Hepatocyte (in vitro differentiated cells): ENCODE measurements at regions not wholly inside any gene's neighbourhood (a gene's known extent, or its start where the extent isn't known, plus 50 kb on each side); places are given as distances from the start of the nearest gene placed in this dataset.

ENCODE experiments used
- DNase-seq: peaks from one replicate; pipeline ENCODE4 v3.0.0-alpha.2; 2016; ENCODE audit warnings: low spot score
- H2AFZ ChIP-seq: fragments of 200-600 bp; sonication (generic); 2 replicates; pipeline ENCODE4 v1.6.0; 2016; ENCODE audit warnings: antibody characterized with exemption, mild to moderate bottlenecking
- H3K27ac ChIP-seq: fragments of 200-600 bp; sonication (generic); 2 replicates; pipeline ENCODE4 v1.5.1; 2016; ENCODE audit warnings: mild to moderate bottlenecking
- H3K27me3 ChIP-seq: fragments of 200-600 bp; sonication (generic); 2 replicates; pipeline ENCODE4 v1.6.1; 2016
- H3K36me3 ChIP-seq: fragments of 200-600 bp; sonication (generic); replicated peaks from 2 replicates; pipeline ENCODE4 v1.5.1; 2016; ENCODE audit warnings: low read depth; ENCODE audit not compliant: insufficient read depth
- H3K4me1 ChIP-seq: fragments of 200-600 bp; sonication (generic); 2 replicates; pipeline ENCODE4 v1.5.1; 2016; ENCODE audit warnings: mild to moderate bottlenecking, moderate library complexity; ENCODE audit not compliant: insufficient read depth
- H3K4me2 ChIP-seq: fragments of 200-600 bp; sonication (generic); 2 replicates; pipeline ENCODE4 v1.6.0; 2016
- H3K4me3 ChIP-seq: fragments of 200-600 bp; sonication (generic); 2 replicates; pipeline ENCODE4 v1.5.1; 2016; ENCODE audit warnings: mild to moderate bottlenecking
- H3K79me2 ChIP-seq: fragments of 200-600 bp; sonication (generic); 2 replicates; pipeline ENCODE4 v1.6.0; 2017; ENCODE audit warnings: mild to moderate bottlenecking
- H3K9me2 ChIP-seq: fragments of 200-600 bp; sonication (generic); replicated peaks from 2 replicates; pipeline ENCODE4 v1.6.0; 2017; ENCODE audit warnings: mild to moderate bottlenecking; ENCODE audit not compliant: insufficient read depth
- H3K9me3 ChIP-seq: fragments of 200-600 bp; sonication (generic); 2 replicates; pipeline ENCODE4 v1.5.1; 2016; ENCODE audit warnings: low read depth, mild to moderate bottlenecking
- H4K20me1 ChIP-seq: fragments of 200-600 bp; sonication (generic); 2 replicates; pipeline ENCODE4 v1.6.0; 2016; ENCODE audit warnings: mild to moderate bottlenecking; ENCODE audit not compliant: insufficient read depth, poor library complexity, severe bottlenecking
- CTCF ChIP-seq: fragments of 200-600 bp; sonication (generic); IDR thresholded peaks from 2 replicates; pipeline ENCODE4 v1.5.1; 2016; ENCODE audit warnings: antibody characterized with exemption, mild to moderate bottlenecking; ENCODE audit not compliant: poor library complexity
- EZH2 ChIP-seq: fragments of 200-600 bp; sonication (generic); IDR thresholded peaks from 2 replicates; pipeline ENCODE4 v1.6.1; 2016; ENCODE audit warnings: antibody characterized with exemption, mild to moderate bottlenecking, borderline replicate concordance
- EZH2phosphoT487 ChIP-seq: fragments of 200-600 bp; sonication (generic); IDR thresholded peaks from one replicate; pipeline ENCODE4 v1.6.1; 2018; ENCODE audit warnings: antibody characterized with exemption, mild to moderate bottlenecking, low read depth, moderate library complexity; ENCODE audit not compliant: unreplicated experiment, severe bottlenecking
- WGBS: methylation state at CpG from one replicate; pipeline ENCODE4 v1.1.6; 2016; ENCODE audit warnings: low lambda C conversion rate; ENCODE audit errors: missing lambda C conversion rate; 5-methylcytosine and 5-hydroxymethylcytosine counted together

- no peak overlapping the region for H2AFZ ChIP-seq
- DNase-seq = no peak
- no peak overlapping the region for H3K27ac ChIP-seq
- no peaks in the 10 kb centered on the region for H3K4me1 ChIP-seq
- TF ChIP-seq EZH2 (no peak), EZH2phosphoT487 (no peak), CTCF (no peak)
- no peaks in the 10 kb centered on the region for H3K9me3 ChIP-seq
- H4K20me1 ChIP-seq = no peaks in the 10 kb centered on the region
- H3K4me2 ChIP-seq = no peak overlapping the region
- H3K79me2 ChIP-seq = no peaks in the 10 kb centered on the region
- H3K9me2 ChIP-seq = no peaks in the 10 kb centered on the region
- H3K27me3 ChIP-seq = no peaks in the 10 kb centered on the region
- H3K4me3 ChIP-seq = no peak overlapping the region
- WGBS = 75% methylated on average over 3 of the region's 3 CpGs
- H3K36me3 ChIP-seq = no peaks in the 10 kb centered on the region
These were observed 107.3 kb downstream of the MINAR1 start for GRCh38 chr15:79539401-79539800.

- Histone ChIP-seq H4K20me1 (no peaks in the 10 kb centered on the region), H3K4me1 (no peaks in the 10 kb centered on the region), H2AFZ (no peak overlapping the region), H3K9me2 (no peaks in the 10 kb centered on the region), H3K27me3 (no peaks in the 10 kb centered on the region), H3K36me3 (no peaks in the 10 kb centered on the region), H3K27ac (no peak overlapping the region), H3K79me2 (no peaks in the 10 kb centered on the region), H3K9me3 (no peaks in the 10 kb centered on the region), H3K4me3 (no peak overlapping the region), H3K4me2 (no peak overlapping the region)
- 88% methylated on average over 2 of the region's 2 CpGs for WGBS
- TF ChIP-seq CTCF (no peak), EZH2 (no peak), EZH2phosphoT487 (no peak)
- DNase-seq = no peak
These were observed 108.4 kb downstream of the MINAR1 start for GRCh38 chr15:79540551-79540950.

GRCh38 chr15:79541196-79541595, 109.1 kb downstream of the MINAR1 start:
- no peaks in the 10 kb centered on the region for H3K9me3 ChIP-seq
- no peak overlapping the region for H3K27ac ChIP-seq
- no peaks in the 10 kb centered on the region for H3K27me3 ChIP-seq
- H3K4me3 ChIP-seq = no peak overlapping the region
- H3K79me2 ChIP-seq = no peaks in the 10 kb centered on the region
- WGBS = 79% methylated on average over 3 of the region's 3 CpGs
- no peaks in the 10 kb centered on the region for H4K20me1 ChIP-seq
- H3K9me2 ChIP-seq = no peaks in the 10 kb centered on the region
- H3K4me1 ChIP-seq = no peaks in the 10 kb centered on the region
- no peak overlapping the region for H3K4me2 ChIP-seq
- no peak overlapping the region for H2AFZ ChIP-seq
- no peak for DNase-seq
- no peak for TF ChIP-seq EZH2phosphoT487
- TF ChIP-seq EZH2 = no peak
- no peak for TF ChIP-seq CTCF
- H3K36me3 ChIP-seq = no peaks in the 10 kb centered on the region

- no peaks in the 10 kb centered on the region for H3K79me2 ChIP-seq
- H2AFZ ChIP-seq = no peak overlapping the region
- no peaks in the 10 kb centered on the region for H3K27me3 ChIP-seq
- H3K36me3 ChIP-seq = no peaks in the 10 kb centered on the region
- H3K4me3 ChIP-seq = no peak overlapping the region
- no peaks in the 10 kb centered on the region for H3K4me1 ChIP-seq
- H4K20me1 ChIP-seq = no peaks in the 10 kb centered on the region
- H3K4me2 ChIP-seq = no peak overlapping the region
- H3K9me2 ChIP-seq = no peaks in the 10 kb centered on the region
- TF ChIP-seq CTCF = no peak
- TF ChIP-seq EZH2phosphoT487 = no peak
- TF ChIP-seq EZH2 = no peak
- no peak overlapping the region for H3K27ac ChIP-seq
- no peaks in the 10 kb centered on the region for H3K9me3 ChIP-seq
- DNase-seq = no peak
These were observed 111.0 kb downstream of the MINAR1 start for GRCh38 chr15:79543097-79543496.
